ENCODE measurements at regions not wholly inside any gene's neighbourhood (a gene's known extent, or its start where the extent isn't known, plus 50 kb on each side); places are given as distances from the start of the nearest gene placed in this dataset.

- H3K36me3 ChIP-seq (ENCODE audit: low read depth, missing control alignments) = no peaks in the 10 kb centered on the region
Observed at GRCh38 chr18:78495550-78495949, 484.1 kb upstream of the SALL3 start.

GRCh38 chr18:78496079-78496478, 483.5 kb upstream of the SALL3 start:
- no peaks in the 10 kb centered on the region for H3K27me3 ChIP-seq

More at GRCh38 chr18:78495550-78495949, 484.1 kb upstream of the SALL3 start:
- TF ChIP-seq POLR2A (IDR thresholded peaks at IDR 0.05) = no peak
- TF ChIP-seq CTCF (IDR thresholded peaks at IDR 0.05) = no peak
- H3K4me1 ChIP-seq = no peaks in the 10 kb centered on the region
- no peaks in the 10 kb centered on the region for H3K9me3 ChIP-seq
- DNase-seq = no peak
- no peak overlapping the region for H3K27ac ChIP-seq
- 94 to 97% methylated on average over 13 to 14 of the region's 14 CpGs for WGBS, 2 donors
- no peaks in the 10 kb centered on the region for H3K27me3 ChIP-seq
- intact Hi-C loops (cut with DNase I; ENCODE audit: low total_unique reads) = no loop called here
- no peak overlapping the region for H3K4me3 ChIP-seq

GRCh38 chr18:78497641-78498040, 482.0 kb upstream of the SALL3 start:
- no peaks in the 10 kb centered on the region for H3K36me3 ChIP-seq (ENCODE audit: low read depth, missing control alignments)
- H3K4me1 ChIP-seq = no peaks in the 10 kb centered on the region
- WGBS, 2 donors = 75 to 79% methylated on average over 11 to 12 of the region's 13 CpGs
- H3K27me3 ChIP-seq = no peaks in the 10 kb centered on the region
- no peak for DNase-seq
- no peak overlapping the region for H3K27ac ChIP-seq
- no peak overlapping the region for H3K4me3 ChIP-seq
- no peaks in the 10 kb centered on the region for H3K9me3 ChIP-seq
- no peak for TF ChIP-seq POLR2A (IDR thresholded peaks at IDR 0.05)
- no peak for TF ChIP-seq CTCF (IDR thresholded peaks at IDR 0.05)
- intact Hi-C loops (cut with DNase I; ENCODE audit: low total_unique reads) = no loop called here

More at GRCh38 chr18:78496079-78496478, 483.5 kb upstream of the SALL3 start:
- Histone ChIP-seq H3K4me1 (no peaks in the 10 kb centered on the region), H3K36me3 (ENCODE audit: low read depth, missing control alignments) (no peaks in the 10 kb centered on the region), H3K9me3 (no peaks in the 10 kb centered on the region), H3K27ac (no peak overlapping the region), H3K4me3 (no peak overlapping the region)
- no peak for DNase-seq
- no peak for TF ChIP-seq POLR2A (IDR thresholded peaks at IDR 0.05)
- TF ChIP-seq CTCF (IDR thresholded peaks at IDR 0.05) = no peak
- WGBS, 2 donors = 67 to 77% methylated on average over 15 to 16 of the region's 16 CpGs
- intact Hi-C loops (cut with DNase I; ENCODE audit: low total_unique reads) = no loop called here

GRCh38 chr18:78499586-78499985, 480.0 kb upstream of the SALL3 start:
- Histone ChIP-seq H3K4me1 (no peaks in the 10 kb centered on the region), H3K27ac (no peak overlapping the region), H3K4me3 (no peak overlapping the region), H3K36me3 (ENCODE audit: low read depth, missing control alignments) (no peaks in the 10 kb centered on the region), H3K27me3 (no peaks in the 10 kb centered on the region), H3K9me3 (no peaks in the 10 kb centered on the region)
- intact Hi-C loops (cut with DNase I; ENCODE audit: low total_unique reads) = no loop called here
- TF ChIP-seq CTCF (IDR thresholded peaks at IDR 0.05) = no peak
- no peak for TF ChIP-seq POLR2A (IDR thresholded peaks at IDR 0.05)
- 94 to 97% methylated on average over 13 to 15 of the region's 15 CpGs for WGBS, 2 donors
- DNase-seq = no peak

- Histone ChIP-seq H3K4me3 (no peak overlapping the region), H3K27me3 (no peaks in the 10 kb centered on the region), H3K36me3 (ENCODE audit: low read depth, missing control alignments) (no peaks in the 10 kb centered on the region), H3K4me1 (no peaks in the 10 kb centered on the region), H3K27ac (no peak overlapping the region), H3K9me3 (no peaks in the 10 kb centered on the region)
- 86 to 94% methylated on average over 6 to 7 of the region's 7 CpGs for WGBS, 2 donors
- intact Hi-C loops (cut with DNase I; ENCODE audit: low total_unique reads) = no loop called here
- no peak for TF ChIP-seq POLR2A (IDR thresholded peaks at IDR 0.05)
- TF ChIP-seq CTCF (IDR thresholded peaks at IDR 0.05) = no peak
- no peak for DNase-seq
Observed at GRCh38 chr18:78501251-78501650, 478.4 kb upstream of the SALL3 start.
